K562 (cell line): ENCODE measurements at regions not wholly inside any gene's neighbourhood (a gene's known extent, or its start where the extent isn't known, plus 50 kb on each side); places are given as distances from the start of the nearest gene placed in this dataset.

Experiments used
- BCLAF1 ChIP-seq, 2 experiments: fragments of 450-650 bp in 1 of 2; IDR thresholded peaks; 2 replicates each; pipeline ENCODE4 v1.6.1; 2011 to 2017; ENCODE audit warnings: low read depth in 2 of 2, antibody characterized with exemption in 1 of 2, borderline replicate concordance in 1 of 2, low read length in 1 of 2, mild to moderate bottlenecking in 1 of 2, mixed read lengths in 1 of 2; ENCODE audit not compliant: control insufficient read depth in 1 of 2
- CBFA2T2 ChIP-seq: fragments of 450-650 bp; conservative IDR thresholded peaks from 2 replicates; pipeline ENCODE4 v1.6.1; 2017; ENCODE audit warnings: mild to moderate bottlenecking
- E2F4 ChIP-seq: sonication (generic); formaldehyde crosslinking; IDR thresholded peaks from 2 replicates; pipeline ENCODE4 v1.8.0; 2022; ENCODE audit warnings: mild to moderate bottlenecking, low read depth, missing genetic modification reagents
- EWSR1 ChIP-seq: fragments of 450-650 bp; IDR thresholded peaks from 2 replicates; pipeline ENCODE4 v1.6.1; 2018; ENCODE audit warnings: borderline replicate concordance, mild to moderate bottlenecking, low read depth, moderate library complexity; ENCODE audit not compliant: partially characterized antibody
- MECOM ChIP-seq: fragments of 250-450 bp; sonication (Bioruptor Pico); IDR thresholded peaks from 2 replicates; pipeline ENCODE4 v1.8.0; 2022; ENCODE audit warnings: inconsistent platforms
- PHF8 ChIP-seq: fragments of 200-600 bp; sonication (generic); IDR thresholded peaks from 2 replicates; pipeline ENCODE4 v1.6.1; 2012; ENCODE audit warnings: mixed run types, mild to moderate bottlenecking, inconsistent platforms, low read length, moderate library complexity, borderline replicate concordance
- POLR2A ChIP-seq: fragments of 450-650 bp; conservative IDR thresholded peaks from 2 replicates; pipeline ENCODE4 v1.6.1; 2016
- SIN3A ChIP-seq, 2 experiments: fragments of 150-350 bp in 1 of 2; IDR thresholded peaks; 2 replicates each; pipeline ENCODE4 v1.6.1; 2011 to 2016; ENCODE audit warnings: borderline replicate concordance in 2 of 2, low read depth in 2 of 2, low read length in 2 of 2, mild to moderate bottlenecking in 2 of 2, moderate library complexity in 2 of 2; ENCODE audit not compliant: control insufficient read depth in 1 of 2
- USF1 ChIP-seq: sonication (generic); formaldehyde crosslinking; IDR thresholded peaks from 2 replicates; pipeline ENCODE4 v1.9.0; 2022; ENCODE audit warnings: mild to moderate bottlenecking, missing genetic modification reagents
- ZNF512 ChIP-seq: IDR thresholded peaks from 2 replicates; pipeline ENCODE4 v1.6.1; 2016; ENCODE audit warnings: missing genetic modification characterization, missing compliant biosample characterization

- no peak for TF ChIP-seq E2F4 (CRISPR knock-in tag)
- TF ChIP-seq SIN3A (IDR thresholded peaks at IDR 0.05; ENCODE audit: borderline replicate concordance in 2 of 2, control insufficient read depth in 1 of 2, low read depth in 2 of 2, low read length in 2 of 2): no peak
- no peak for TF ChIP-seq CBFA2T2
- no peak for TF ChIP-seq EWSR1
- TF ChIP-seq POLR2A: no peak
- no peak for TF ChIP-seq BCLAF1 (IDR thresholded peaks at IDR 0.05; ENCODE audit: borderline replicate concordance in 1 of 2, control insufficient read depth in 1 of 2, low read depth in 2 of 2, low read length in 1 of 2)
- TF ChIP-seq USF1 (CRISPR knock-in tag): no peak
- no peak for TF ChIP-seq MECOM (CRISPR knock-in tag)
- no peak for TF ChIP-seq PHF8
- TF ChIP-seq ZNF512: no peak
Measured at GRCh38 chr12:14086838-14087237, 105.4 kb upstream of the GRIN2B start.
